Keratinocyte (primary cell): ENCODE measurements at regions not wholly inside any gene's neighbourhood (a gene's known extent, or its start where the extent isn't known, plus 50 kb on each side); places are given as distances from the start of the nearest gene placed in this dataset.

Experiments
- DNase-seq: peaks from one replicate; pipeline ENCODE4 v3.0.0-alpha.2; 2011; ENCODE audit warnings: low read depth, missing footprints, low spot score
- FAIRE-seq: peaks from 2 replicates; lab custom pipeline; 2011; peaks lifted over from hg19 to GRCh38; lab: Jason Lieb, UNC
- H2AFZ ChIP-seq: 2 replicates; pipeline ENCODE4 v1.6.0; 2012; ENCODE audit warnings: low read length, control low read depth, inconsistent platforms; ENCODE audit not compliant: control insufficient read depth
- H3K27ac ChIP-seq: 2 replicates; pipeline ENCODE4 v1.5.1; 2011; ENCODE audit warnings: low read length; ENCODE audit not compliant: control insufficient read depth, insufficient read depth
- H3K27me3 ChIP-seq: 3 replicates; pipeline ENCODE4 v1.6.0; 2011; ENCODE audit warnings: low read length; ENCODE audit not compliant: control insufficient read depth, insufficient read depth; ENCODE audit errors: extremely low read depth
- H3K36me3 ChIP-seq, 2 experiments: 2 replicates in 1 of 2; 3 replicates in 1 of 2; pipeline ENCODE4 v1.5.1; 2011; ENCODE audit warnings: low read length in 2 of 2, mild to moderate bottlenecking in 1 of 2; ENCODE audit not compliant: control insufficient read depth in 2 of 2, insufficient read depth in 2 of 2; ENCODE audit errors: extremely low read depth in 1 of 2
- H3K4me1 ChIP-seq: 3 replicates; pipeline ENCODE4 v1.5.1; 2011; ENCODE audit warnings: low read length; ENCODE audit not compliant: control insufficient read depth, insufficient read depth; ENCODE audit errors: extremely low read depth
- H3K4me2 ChIP-seq: 3 replicates; pipeline ENCODE4 v1.6.0; 2011; ENCODE audit warnings: low read depth, low read length; ENCODE audit not compliant: control insufficient read depth, insufficient read depth; ENCODE audit errors: extremely low read depth
- H3K4me3 ChIP-seq, 3 experiments: fragments of 200-600 bp in 1 of 3; sonication (generic) in 1 of 3; 2 replicates in 2 of 3; 3 replicates in 1 of 3; pipeline ENCODE4 v1.5.1; 2011 to 2016; ENCODE audit warnings: low read length in 3 of 3, mild to moderate bottlenecking in 3 of 3, control low read depth in 2 of 3, inconsistent platforms in 1 of 3, low read depth in 1 of 3, mixed read lengths in 1 of 3, mixed run types in 1 of 3, moderate library complexity in 1 of 3; ENCODE audit not compliant: control insufficient read depth in 2 of 3, insufficient read depth in 2 of 3; ENCODE audit errors: extremely low read depth in 1 of 3
- H3K79me2 ChIP-seq: 2 replicates; pipeline ENCODE4 v1.6.0; 2012; ENCODE audit warnings: low read length; ENCODE audit not compliant: control insufficient read depth, insufficient read depth
- H3K9ac ChIP-seq: 3 replicates; pipeline ENCODE4 v1.6.0; 2011; ENCODE audit warnings: low read length; ENCODE audit not compliant: control insufficient read depth, insufficient read depth; ENCODE audit errors: extremely low read depth
- H3K9me1 ChIP-seq: 3 replicates; pipeline ENCODE4 v1.6.0; 2011; ENCODE audit warnings: low read length; ENCODE audit not compliant: control insufficient read depth, insufficient read depth; ENCODE audit errors: extremely low read depth
- H3K9me3 ChIP-seq: 2 replicates; pipeline ENCODE4 v1.5.1; 2012; ENCODE audit warnings: low read depth, low read length; ENCODE audit not compliant: control insufficient read depth
- H4K20me1 ChIP-seq: 3 replicates; pipeline ENCODE4 v1.6.0; 2011; ENCODE audit warnings: low read length; ENCODE audit not compliant: control insufficient read depth, insufficient read depth; ENCODE audit errors: extremely low read depth
- EZH2 ChIP-seq: IDR thresholded peaks from one replicate; pipeline ENCODE4 v1.6.1; 2012; ENCODE audit warnings: inconsistent platforms, mild to moderate bottlenecking, low read length, moderate library complexity
- dilution Hi-C: fragments of 300-500 bp; cut with MboI; formaldehyde crosslinking; loops from one replicate; pipeline ENCODE4 v1.7.0; 2020; ENCODE audit warnings: low sequenced_read_pairs; ENCODE audit not compliant: extremely low pct_ligation_motif_present
- TF ChIP-seq, protein P1 (sequence below), 3 experiments: IDR thresholded peaks in 1 of 3; conservative IDR thresholded peaks in 1 of 3; optimal IDR thresholded peaks in 1 of 3; 2 replicates in 2 of 3; 3 replicates in 1 of 3; pipeline versions ENCODE3 to v1.5.1; 2011; ENCODE audit warnings: low read length in 3 of 3, mild to moderate bottlenecking in 3 of 3, moderate library complexity in 2 of 3, control low read depth in 1 of 3, inconsistent platforms in 1 of 3; ENCODE audit not compliant: insufficient read depth in 2 of 3; ENCODE audit errors: extremely low read depth in 1 of 3

DNA sequence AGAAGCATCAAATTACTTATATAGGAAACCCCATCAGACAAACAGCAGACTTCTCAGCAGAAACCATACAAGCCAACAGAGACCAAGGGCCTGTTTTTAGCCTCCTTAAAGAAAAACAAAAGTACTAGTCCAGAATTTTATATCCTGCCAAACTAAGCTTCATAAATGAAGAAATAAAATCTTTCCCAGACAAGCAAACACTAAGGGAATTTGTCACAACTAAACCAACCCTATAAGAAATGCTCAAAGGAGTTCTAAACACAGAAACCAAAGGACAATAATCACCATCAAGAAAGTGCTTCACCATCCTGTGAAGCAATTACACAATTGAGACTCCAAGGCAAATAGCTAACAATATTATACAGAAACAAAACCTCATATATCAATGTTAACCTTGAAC is 238.6 kb downstream of the NKX6-1 start:
- TF ChIP-seq, protein P1, sequence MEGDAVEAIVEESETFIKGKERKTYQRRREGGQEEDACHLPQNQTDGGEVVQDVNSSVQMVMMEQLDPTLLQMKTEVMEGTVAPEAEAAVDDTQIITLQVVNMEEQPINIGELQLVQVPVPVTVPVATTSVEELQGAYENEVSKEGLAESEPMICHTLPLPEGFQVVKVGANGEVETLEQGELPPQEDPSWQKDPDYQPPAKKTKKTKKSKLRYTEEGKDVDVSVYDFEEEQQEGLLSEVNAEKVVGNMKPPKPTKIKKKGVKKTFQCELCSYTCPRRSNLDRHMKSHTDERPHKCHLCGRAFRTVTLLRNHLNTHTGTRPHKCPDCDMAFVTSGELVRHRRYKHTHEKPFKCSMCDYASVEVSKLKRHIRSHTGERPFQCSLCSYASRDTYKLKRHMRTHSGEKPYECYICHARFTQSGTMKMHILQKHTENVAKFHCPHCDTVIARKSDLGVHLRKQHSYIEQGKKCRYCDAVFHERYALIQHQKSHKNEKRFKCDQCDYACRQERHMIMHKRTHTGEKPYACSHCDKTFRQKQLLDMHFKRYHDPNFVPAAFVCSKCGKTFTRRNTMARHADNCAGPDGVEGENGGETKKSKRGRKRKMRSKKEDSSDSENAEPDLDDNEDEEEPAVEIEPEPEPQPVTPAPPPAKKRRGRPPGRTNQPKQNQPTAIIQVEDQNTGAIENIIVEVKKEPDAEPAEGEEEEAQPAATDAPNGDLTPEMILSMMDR (optimal IDR thresholded peaks at IDR 0.05 in 1 of 3, IDR thresholded peaks at IDR 0.05 in 1 of 3, conservative IDR thresholded peaks at IDR 0.05 in 1 of 3; ENCODE audit: extremely low read depth in 1 of 3, insufficient read depth in 2 of 3, low read length in 3 of 3): no peak
- TF ChIP-seq EZH2: no peak
- Histone ChIP-seq H3K4me2 (no peak overlapping the region), H3K4me1 (no peaks in the 10 kb centered on the region), H3K27me3 (no peaks in the 10 kb centered on the region), H3K9ac (no peak overlapping the region), H3K36me3 (no peaks in the 10 kb centered on the region), H2AFZ (no peak overlapping the region), H3K27ac (no peak overlapping the region), H3K79me2 (no peaks in the 10 kb centered on the region), H3K9me3 (no peaks in the 10 kb centered on the region), H3K9me1 (no peaks in the 10 kb centered on the region), H4K20me1 (no peaks in the 10 kb centered on the region), H3K4me3 (no peak overlapping the region)
- DNase-seq: no peak
- no peak for FAIRE-seq
- dilution Hi-C loops: no loop called here

DNA sequence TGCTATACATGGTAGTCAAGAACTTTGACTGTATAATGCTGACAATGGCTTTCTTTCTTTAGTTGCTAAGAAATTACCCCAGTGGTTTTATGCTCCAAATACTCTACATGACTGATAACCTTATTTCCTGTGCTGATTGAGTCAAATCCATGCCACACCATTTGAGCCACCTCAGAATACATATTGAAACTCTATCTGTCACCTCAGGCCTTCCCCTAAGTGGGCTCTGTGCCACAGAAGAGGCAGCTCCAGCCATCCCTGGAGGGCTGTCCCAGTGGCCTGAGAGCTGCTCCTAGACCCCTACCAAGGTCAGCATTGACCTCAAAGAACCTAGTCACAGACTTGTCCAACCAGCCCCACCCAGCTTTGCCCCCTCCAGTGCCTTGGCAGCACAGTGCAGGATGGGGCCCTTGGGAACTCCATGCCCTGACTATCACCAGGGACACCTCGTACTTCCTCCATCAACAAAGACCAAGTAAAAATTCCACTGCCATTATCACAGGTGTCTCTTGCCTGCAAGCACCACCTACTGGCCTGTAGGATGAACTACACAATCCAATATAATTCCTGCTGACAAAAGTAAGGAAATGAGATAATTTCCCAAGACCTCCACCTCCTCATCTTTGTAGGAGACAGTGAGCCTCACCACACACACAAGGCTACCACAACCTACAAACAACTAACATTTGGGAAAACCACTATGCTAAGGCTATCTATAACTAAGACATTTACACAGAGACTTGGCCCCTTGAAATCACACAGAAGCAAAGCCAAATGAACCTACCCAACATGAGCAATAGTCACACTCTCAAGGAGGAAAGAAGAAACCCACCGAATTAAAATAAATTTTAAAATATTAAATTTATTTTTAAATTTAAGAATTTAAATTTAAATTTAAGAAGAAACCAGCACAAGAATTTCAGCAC is 239.9 kb downstream of the NKX6-1 start:
- H4K20me1 ChIP-seq: no peaks in the 10 kb centered on the region
- TF ChIP-seq, protein P1 (optimal IDR thresholded peaks at IDR 0.05 in 1 of 3, IDR thresholded peaks at IDR 0.05 in 1 of 3, conservative IDR thresholded peaks at IDR 0.05 in 1 of 3; ENCODE audit: extremely low read depth in 1 of 3, insufficient read depth in 2 of 3, low read length in 3 of 3): peak; percentile 66 to 78 (median 73)
- no peak for TF ChIP-seq EZH2
- DNase-seq (no peak), FAIRE-seq (no peak)
- H3K4me2 ChIP-seq: no peak overlapping the region
- H3K27ac ChIP-seq: no peak overlapping the region
- no peaks in the 10 kb centered on the region for H3K36me3 ChIP-seq
- H3K27me3 ChIP-seq: no peaks in the 10 kb centered on the region
- dilution Hi-C loops: no loop called here
- no peaks in the 10 kb centered on the region for H3K9me1 ChIP-seq
- no peaks in the 10 kb centered on the region for H3K4me1 ChIP-seq
- H3K9ac ChIP-seq: no peak overlapping the region
- H3K9me3 ChIP-seq: no peaks in the 10 kb centered on the region
- H3K4me3 ChIP-seq: no peak overlapping the region
- no peaks in the 10 kb centered on the region for H3K79me2 ChIP-seq
- no peak overlapping the region for H2AFZ ChIP-seq
